ENCODE measurements at regions not wholly inside any gene's neighbourhood (a gene's known extent, or its start where the extent isn't known, plus 50 kb on each side); places are given as distances from the start of the nearest gene placed in this dataset.
A peak's percentile ranks its signal among the peaks of the same experiment; 100 is the strongest.

DNA sequence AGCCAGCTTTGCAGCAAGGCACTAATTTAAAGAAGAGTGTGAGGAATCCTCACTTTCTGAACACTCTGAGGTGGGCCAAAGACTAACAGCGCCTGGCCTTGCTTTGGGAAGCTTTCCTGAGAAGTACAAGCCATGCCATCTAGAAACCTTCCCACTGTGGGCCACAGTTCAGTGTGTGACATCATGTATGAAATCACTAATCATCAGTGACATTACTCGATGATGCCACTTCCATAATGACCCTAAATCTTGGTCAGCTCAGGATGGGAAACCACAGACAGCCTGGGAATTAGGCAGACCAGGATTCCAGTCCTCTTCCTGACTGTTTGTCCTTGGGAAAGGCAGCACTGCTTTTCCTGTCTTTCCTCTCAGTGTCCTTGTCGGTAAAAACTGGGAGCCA lies 54.2 kb upstream of the HSPA9 start:
- Histone ChIP-seq H4K20me1 (ENCODE audit: insufficient read depth, low read length) (no peaks in the 10 kb centered on the region), H2AK5ac (ENCODE audit: low read depth, low read length) (no peak overlapping the region), H2AK9ac (replicated peaks; ENCODE audit: low read depth, low read length, poor library complexity) (no peak overlapping the region), H2BK15ac (ENCODE audit: low read depth, low read length) (no peak overlapping the region), H2AFZ (replicated peaks; ENCODE audit: low read length, poor library complexity) (peak overlapping the region; percentile 33), H3K56ac (ENCODE audit: extremely low read depth, insufficient read depth, low read length) (no peak overlapping the region), H3K23ac (ENCODE audit: low read depth, low read length) (0 out of 2 replicates have a peak overlapping the region, but pooled peaks have one; percentile 34), H2BK20ac (ENCODE audit: low read depth, low read length) (no peak overlapping the region), H3K9ac (ENCODE audit: low read depth, low read length) (no peak overlapping the region), H3K4me1 (ENCODE audit: control insufficient read depth, insufficient read depth, low read length) (no peaks in the 10 kb centered on the region), H3K4ac (ENCODE audit: low read depth, low read length) (no peak overlapping the region), H3K4me2 (ENCODE audit: low read depth, low read length) (no peak overlapping the region), H4K91ac (ENCODE audit: insufficient read depth, low read depth, low read length) (no peak overlapping the region), H3K9me1 (ENCODE audit: insufficient read depth, low read length) (no peaks in the 10 kb centered on the region), H3K36me3 (ENCODE audit: control insufficient read depth, insufficient read depth, low read length) (no peaks in the 10 kb centered on the region), H3K79me1 (ENCODE audit: low read depth in 1 of 2, low read length in 2 of 2) (no peaks in the 10 kb centered on the region), H4K5ac (ENCODE audit: low read depth, low read length) (no peak overlapping the region), H3K27me3 (ENCODE audit: control insufficient read depth, insufficient read depth, low read length) (no peaks in the 10 kb centered on the region), H3K9me3 (ENCODE audit: control insufficient read depth, insufficient read depth, low read length) (no peaks in the 10 kb centered on the region), H3K4me3 (ENCODE audit: insufficient read depth, low read depth, low read length) (no peak overlapping the region), H2BK5ac (ENCODE audit: low read depth, low read length, poor library complexity, severe bottlenecking) (no peak overlapping the region), H3K18ac (ENCODE audit: low read depth, low read length) (no peak overlapping the region), H2BK120ac (ENCODE audit: low read depth, low read length) (no peak overlapping the region), H4K8ac (ENCODE audit: low read depth in 2 of 2, low read length in 2 of 2) (no peak overlapping the region), H3K27ac (ENCODE audit: insufficient read depth, low read length) (no peak overlapping the region), H3K14ac (replicated peaks; ENCODE audit: low read depth, low read length) (no peak overlapping the region)
- ATAC-seq (ENCODE audit: low read depth): no peak
- no peak for DNase-seq
- dilution Hi-C loops (cut with HindIII; ENCODE audit: low sequenced_read_pairs, unreplicated experiment): no loop called here
- in situ Hi-C loops (cut with MboI; ENCODE audit: low sequenced_read_pairs): no loop called here
- TF ChIP-seq POLR2A (IDR thresholded peaks at IDR 0.05; ENCODE audit: low read depth, low read length) (no peak), RCOR1 (IDR thresholded peaks at IDR 0.05; ENCODE audit: insufficient replicate concordance, low read length) (no peak)
- intact Hi-C loops (cut with micrococcal nuclease): no loop called here
- ChIA-PET POLR2A (ENCODE audit: unreplicated experiment) (interaction anchor here (0.6 kb wide), 1 partner anchor 75 kb away, joined by 3 read pairs; no protein-coding TSS in a partner anchor), CTCF (interaction anchor here (0.6 kb wide), 1 partner anchor 573 kb away, joined by 5 read pairs; no protein-coding TSS in a partner anchor)
- WGBS, 2 experiments (ENCODE audit: extremely low coverage in 2 of 2, insufficient read length in 1 of 2): 72% methylated on average over 2 of the region's 3 CpGs; no CpG with 5 or more reads in 1 of the 2 experiments
- BruUV-seq (replicated peaks): no TSS peak

Data from IMR-90 (cell line).